Suppressor macrophage treated with lipopolysaccharide for 1 hour (primary cell): ENCODE measurements at regions not wholly inside any gene's neighbourhood (a gene's known extent, or its start where the extent isn't known, plus 50 kb on each side); places are given as distances from the start of the nearest gene placed in this dataset.
A peak's percentile ranks its signal among the peaks of the same experiment; 100 is the strongest.

Experiments
- DNase-seq, 3 donors: peaks; one replicate each; pipeline ENCODE4 v3.0.0-alpha.2; 2020 to 2022

- no peak for DNase-seq
Observed at GRCh38 chr2:58875436-58875835, 634.3 kb upstream of the FANCL start.

GRCh38 chr2:58871469-58872142, 630.5 kb upstream of the FANCL start:
- peak; percentile 18 to 25 (median 22) for DNase-seq

GRCh38 chr2:58870704-58871103, 629.6 kb upstream of the FANCL start:
- DNase-seq = no peak

- DNase-seq = no peak
Observed at GRCh38 chr2:58866946-58867345, 625.8 kb upstream of the FANCL start.

GRCh38 chr2:58866527-58866926, 625.4 kb upstream of the FANCL start:
- DNase-seq = no peak

- DNase-seq = no peak
Observed at GRCh38 chr2:58866040-58866439, 624.9 kb upstream of the FANCL start.

GRCh38 chr2:58865436-58865835, 624.3 kb upstream of the FANCL start:
- DNase-seq = no peak

GRCh38 chr2:58862244-58862643, 621.1 kb upstream of the FANCL start:
- DNase-seq = peak; percentile 64 to 70 (median 66)

- no peak for DNase-seq
Observed at GRCh38 chr2:58860586-58860985, 619.5 kb upstream of the FANCL start.

GRCh38 chr2:58856100-58856499, 615.0 kb upstream of the FANCL start:
- DNase-seq = no peak

- DNase-seq = no peak
Observed at GRCh38 chr2:58853420-58853819, 612.3 kb upstream of the FANCL start.

- no peak for DNase-seq
Observed at GRCh38 chr2:58852905-58853304, 611.8 kb upstream of the FANCL start.

- no peak for DNase-seq
Observed at GRCh38 chr2:58852243-58852642, 611.1 kb upstream of the FANCL start.

GRCh38 chr2:58851598-58851997, 610.5 kb upstream of the FANCL start:
- no peak for DNase-seq

- DNase-seq = no peak
Observed at GRCh38 chr2:58845011-58845410, 603.9 kb upstream of the FANCL start.

GRCh38 chr2:58842501-58843155, 601.5 kb upstream of the FANCL start:
- DNase-seq = no peak

- peak; percentile 23 to 47 (median 23) for DNase-seq
Observed at GRCh38 chr2:58834404-58834803, 593.3 kb upstream of the FANCL start.

- no peak for DNase-seq
Observed at GRCh38 chr2:58826795-58827194, 585.7 kb upstream of the FANCL start.

GRCh38 chr2:58812771-58813344, 571.7 kb upstream of the FANCL start:
- DNase-seq = no peak

- no peak for DNase-seq
Observed at GRCh38 chr2:58805126-58805525, 564.0 kb upstream of the FANCL start.

GRCh38 chr2:58803192-58803591, 562.1 kb upstream of the FANCL start:
- no peak for DNase-seq

GRCh38 chr2:58800881-58801280, 559.8 kb upstream of the FANCL start:
- no peak for DNase-seq

GRCh38 chr2:58798676-58799208, 557.6 kb upstream of the FANCL start:
- peak in 1 of 3 donors; percentile 20 for DNase-seq
